GM21390 (cell line): ENCODE measurements at regions not wholly inside any gene's neighbourhood (a gene's known extent, or its start where the extent isn't known, plus 50 kb on each side); places are given as distances from the start of the nearest gene placed in this dataset.
"Not testable (repeated sequence)": the region's sequence is repeated elsewhere in the genome, so short reads cannot be mapped to it uniquely, and the experiment has no call there.

Experiments used
- ATAC-seq: cut with Tn5 transposase; IDR thresholded peaks from one replicate; pipeline ENCODE4 v1.9.1; 2021; ENCODE audit not compliant: unreplicated experiment

GRCh38 chr4:151459375-151459774 is 50.4 kb downstream of the FHIP1A start:
- no peak for ATAC-seq

- ATAC-seq = no peak
Measured at GRCh38 chr4:151460434-151460833, 51.5 kb downstream of the FHIP1A start.

DNA sequence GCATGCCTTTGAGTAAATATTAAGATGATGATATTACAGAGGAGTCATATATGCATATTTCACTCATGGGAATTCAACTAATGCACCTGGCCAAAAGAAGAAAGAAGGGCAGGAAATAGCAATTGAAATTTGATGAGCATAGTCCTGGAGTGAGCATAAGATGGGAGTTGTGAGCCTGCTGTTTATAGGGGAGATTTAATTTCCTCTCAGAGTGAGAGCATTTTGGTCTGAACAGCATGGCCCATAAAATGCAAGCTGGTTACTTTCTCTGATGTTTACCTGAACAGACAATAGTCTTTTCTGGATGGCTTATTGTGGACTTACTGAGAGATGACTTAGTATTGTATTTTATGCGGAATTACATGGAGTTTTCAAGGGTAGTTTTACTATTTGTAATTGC is 53.6 kb downstream of the FHIP1A start:
- no peak for ATAC-seq

GRCh38 chr4:151468715-151469696 is 60.0 kb downstream of the FHIP1A start:
- ATAC-seq = no peak

DNA sequence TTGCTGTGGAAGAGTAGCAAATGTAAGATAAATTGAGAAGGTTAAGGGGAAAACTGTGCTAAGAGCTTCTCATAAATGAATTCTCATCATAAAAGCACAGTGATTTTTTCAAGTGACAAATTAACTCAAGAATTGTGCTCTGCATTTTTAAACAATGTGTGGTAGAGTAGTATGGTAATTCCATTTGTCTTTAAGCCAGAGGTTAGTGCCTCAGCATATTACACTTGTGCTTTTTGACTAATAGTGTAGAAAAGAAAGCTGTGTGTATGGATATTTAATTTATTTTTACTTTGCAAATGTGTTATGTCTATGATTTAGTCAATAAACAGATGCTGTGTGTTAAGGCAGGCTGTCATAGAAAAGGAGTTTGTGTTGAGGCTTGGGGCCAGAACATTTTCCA is 61.0 kb downstream of the FHIP1A start:
- no peak for ATAC-seq

- no peak for ATAC-seq
Measured at GRCh38 chr4:151471728-151472127, 62.8 kb downstream of the FHIP1A start.

GRCh38 chr4:151472297-151472696 is 63.3 kb downstream of the FHIP1A start:
- no peak for ATAC-seq

DNA sequence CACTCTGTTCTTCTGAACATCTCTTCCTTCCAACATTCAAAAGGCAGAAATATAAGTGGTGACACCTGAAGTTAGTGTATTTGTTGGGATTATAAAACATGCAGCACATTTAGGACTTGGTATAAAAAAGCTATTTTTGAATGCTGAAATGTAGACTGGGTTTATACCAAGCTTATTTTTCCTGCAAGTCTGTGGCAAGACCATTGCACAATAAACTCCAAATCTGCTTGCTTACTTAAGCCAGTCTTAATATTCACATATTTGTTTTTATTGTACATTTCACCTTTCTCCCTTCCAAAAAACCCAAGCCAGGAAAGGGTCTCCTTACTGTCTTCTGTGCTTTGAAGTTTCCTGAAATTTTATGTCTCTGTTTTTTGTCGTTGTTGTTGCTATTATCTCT is 63.7 kb downstream of the FHIP1A start:
- no peak for ATAC-seq

- no peak for ATAC-seq
Measured at GRCh38 chr4:151473521-151474097, 64.6 kb downstream of the FHIP1A start.

DNA sequence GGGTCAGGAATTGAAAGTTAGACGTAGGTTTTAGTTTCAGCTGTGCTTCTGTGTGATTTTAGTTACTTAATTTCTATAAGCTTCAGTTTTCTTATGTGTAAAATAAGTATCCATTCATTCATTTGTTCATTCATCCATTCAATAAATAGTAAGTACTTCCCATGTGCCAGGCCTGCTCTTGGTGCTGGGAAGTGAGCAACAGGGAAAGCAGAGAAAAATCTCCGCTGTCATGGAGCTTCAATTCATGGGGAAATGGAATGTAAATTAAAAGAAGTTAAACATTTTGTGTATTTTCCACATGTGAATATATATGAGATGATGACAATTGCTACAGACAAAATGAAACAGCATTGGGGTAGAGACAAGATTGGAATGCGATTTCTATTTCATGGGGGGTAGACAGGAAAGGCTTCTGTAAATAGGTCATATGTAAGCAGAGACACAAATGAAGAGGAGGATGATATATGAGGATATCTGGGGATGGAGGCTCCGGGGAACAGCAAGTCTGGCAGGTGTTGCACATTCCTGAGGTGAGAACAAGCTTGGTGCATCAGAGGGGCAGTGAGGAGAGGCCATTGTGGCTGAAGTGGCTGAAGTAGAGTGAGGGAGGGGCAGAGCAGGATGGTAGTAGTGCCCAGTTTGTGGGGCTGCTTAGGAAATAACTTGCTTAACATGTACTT is 66.2 kb downstream of the FHIP1A start:
- ATAC-seq = no peak

DNA sequence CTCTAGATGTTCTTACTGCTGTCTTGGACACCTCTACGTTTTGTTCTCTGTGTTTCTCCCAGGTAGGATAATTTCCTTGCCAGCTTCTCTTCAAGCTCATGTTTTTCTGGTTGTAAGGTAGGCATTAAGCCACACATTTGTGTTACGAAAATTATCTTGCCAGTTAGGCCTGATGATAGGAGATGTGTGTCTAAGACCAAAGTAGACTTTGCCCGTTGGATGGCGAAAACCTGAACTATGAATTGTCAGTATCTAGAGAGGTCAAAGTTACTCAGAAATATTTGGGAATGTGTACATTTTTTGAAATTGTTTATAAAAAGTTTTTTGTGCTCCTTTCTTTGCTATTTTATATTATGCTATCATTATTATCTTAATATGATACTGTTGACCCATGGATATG is 72.8 kb downstream of the FHIP1A start:
- ATAC-seq = no peak

GRCh38 chr4:151484396-151485102 is 75.6 kb downstream of the FHIP1A start:
- ATAC-seq = no peak

DNA sequence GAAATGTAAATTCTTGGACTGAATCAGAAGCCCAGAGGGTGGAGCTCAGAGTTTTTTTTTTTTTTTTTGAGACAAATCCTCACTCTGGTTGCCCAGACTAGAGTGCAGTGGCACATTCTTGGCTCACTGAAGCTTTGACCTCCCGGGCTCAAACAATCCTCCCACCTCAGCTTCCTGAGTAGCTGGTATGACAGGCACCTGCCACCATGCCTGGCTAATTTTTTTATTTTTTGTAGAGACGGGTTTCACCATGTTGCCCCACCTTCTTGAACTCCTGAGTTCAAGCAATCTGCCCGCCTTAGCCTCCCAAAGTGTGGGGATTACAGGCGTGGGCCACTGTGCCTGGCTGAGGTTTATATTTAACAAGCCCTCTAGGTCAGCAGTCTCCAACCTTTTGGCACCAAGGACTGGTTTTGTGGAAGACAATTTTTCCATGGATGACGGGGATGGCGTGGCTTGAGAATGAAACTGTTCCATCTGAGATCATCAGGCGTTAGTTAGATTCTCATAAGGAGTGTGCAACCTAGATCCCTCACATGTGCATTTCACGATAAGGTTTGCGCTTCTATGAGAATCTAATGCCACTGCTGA is 76.7 kb downstream of the FHIP1A start:
- no peak for ATAC-seq

DNA sequence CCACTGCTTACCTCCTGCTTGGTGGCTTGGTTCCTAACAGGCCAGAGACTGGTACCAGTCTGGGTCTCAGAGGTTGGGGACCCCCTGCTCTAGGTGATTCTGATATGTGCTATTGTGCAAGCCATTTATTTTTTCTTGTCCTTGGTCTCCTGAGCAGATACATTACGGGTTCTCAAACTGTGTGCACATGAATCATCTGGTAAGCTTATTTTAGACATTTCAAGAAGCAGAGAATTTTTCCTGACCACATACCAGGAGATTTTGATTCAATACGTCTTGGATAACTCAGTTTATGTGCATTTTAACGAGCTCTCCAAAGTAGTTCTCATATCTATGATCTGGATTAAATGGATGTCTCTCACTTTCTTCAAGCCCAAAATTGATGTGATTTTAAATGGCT is 77.2 kb downstream of the FHIP1A start:
- ATAC-seq = no peak

- ATAC-seq = no peak
Measured at GRCh38 chr4:151488968-151489367, 80.0 kb downstream of the FHIP1A start.

DNA sequence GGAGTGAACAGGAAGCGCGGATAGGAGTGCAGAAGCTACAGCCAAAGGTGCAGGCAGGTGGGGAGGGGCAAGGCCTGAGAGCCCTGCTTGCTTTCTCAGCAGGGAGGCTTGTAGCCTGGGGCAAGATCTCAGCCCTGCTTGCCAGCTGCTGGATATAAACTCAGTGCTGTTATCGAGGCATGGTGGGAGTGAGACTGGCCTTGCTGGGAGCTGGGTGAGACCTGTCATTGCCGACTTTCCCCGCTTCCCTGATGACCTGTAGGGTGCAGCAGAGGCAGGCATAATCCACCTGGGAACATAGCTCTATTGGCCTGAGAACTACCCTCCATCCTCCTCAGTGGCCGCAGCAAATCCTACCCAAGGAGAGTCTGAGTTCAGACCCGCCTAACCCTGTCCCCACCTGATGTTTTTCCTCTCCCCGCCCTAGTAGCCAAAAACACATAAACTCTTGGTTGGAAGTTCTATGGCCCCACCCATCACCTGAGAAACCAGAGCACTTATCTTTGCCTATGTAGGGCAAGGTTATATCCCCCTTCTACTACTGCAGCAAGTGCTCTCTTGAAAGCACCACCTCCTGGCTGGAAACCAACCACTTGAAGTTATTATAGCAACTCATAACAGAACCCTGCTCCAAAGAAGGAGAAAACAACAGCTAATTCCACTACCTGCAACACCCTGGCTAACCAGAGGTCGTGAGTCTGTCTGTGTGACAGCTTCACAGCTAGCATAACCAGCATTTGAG is 80.7 kb downstream of the FHIP1A start:
- ATAC-seq = no peak

DNA sequence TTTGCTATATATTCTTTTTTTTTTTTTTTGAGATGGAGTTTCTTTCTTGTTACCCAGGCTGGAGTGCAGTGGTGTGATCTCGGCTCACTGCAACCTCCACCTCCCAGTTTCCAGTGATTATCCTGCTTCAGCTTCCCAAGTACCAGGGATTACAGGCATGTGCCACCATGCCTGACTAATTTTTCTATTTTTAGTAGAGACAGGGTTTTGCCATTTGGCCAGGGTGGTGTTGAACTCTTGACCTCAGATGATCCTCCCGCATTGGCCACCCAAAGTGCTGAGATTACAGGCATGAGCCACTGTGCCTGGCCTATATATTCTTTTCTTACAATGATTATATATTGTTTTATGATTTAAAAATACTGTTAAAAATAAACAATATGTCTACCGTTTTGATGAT is 86.6 kb downstream of the FHIP1A start:
- not testable (repeated sequence) for ATAC-seq

DNA sequence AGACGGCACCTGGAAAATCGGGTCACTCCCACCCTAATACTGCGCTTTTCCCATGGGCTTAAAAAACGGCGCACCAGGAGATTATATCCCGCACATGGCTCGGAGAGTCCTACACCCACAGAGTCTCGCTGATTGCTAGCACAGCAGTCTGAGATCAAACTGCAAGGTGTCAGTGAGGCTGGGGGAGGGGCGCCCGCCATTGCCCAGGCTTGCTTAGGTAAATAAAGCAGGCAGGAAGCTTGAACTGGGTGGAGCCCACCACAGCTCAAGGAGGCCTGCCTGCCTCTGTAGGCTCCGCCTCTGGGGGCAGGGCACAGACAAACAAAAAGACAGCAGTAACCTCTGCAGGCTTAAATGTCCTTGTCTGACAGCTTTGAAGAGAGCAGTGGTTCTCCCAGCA is 102.6 kb downstream of the FHIP1A start:
- not testable (repeated sequence) for ATAC-seq

DNA sequence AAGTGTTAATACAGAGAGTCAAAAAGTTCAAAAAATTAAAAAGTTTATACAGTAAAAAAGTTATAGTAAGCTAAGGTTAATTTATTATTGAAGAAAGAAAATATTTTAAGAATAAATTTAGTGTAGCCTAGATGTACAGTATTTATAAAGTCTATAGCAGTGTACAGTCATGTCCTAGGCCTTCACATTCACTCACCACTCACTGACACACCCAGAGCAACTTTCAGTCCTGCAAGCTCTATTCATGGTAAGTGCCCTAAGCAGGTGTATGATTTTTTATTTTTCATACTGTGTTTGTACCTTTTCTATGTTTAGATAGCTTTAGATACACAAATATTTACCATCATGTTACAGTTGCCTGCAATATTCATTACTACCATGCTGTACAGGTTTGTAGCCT is 108.9 kb downstream of the FHIP1A start:
- ATAC-seq = no peak

- no peak for ATAC-seq
Measured at GRCh38 chr4:151518359-151518758, 109.4 kb downstream of the FHIP1A start.
